HL-60/S4 (cell line): ENCODE measurements at regions not wholly inside any gene's neighbourhood (a gene's known extent, or its start where the extent isn't known, plus 50 kb on each side); places are given as distances from the start of the nearest gene placed in this dataset.

Source experiments
- in situ Hi-C: fragments of 300-500 bp; cut with MboI; formaldehyde crosslinking; loops from 2 replicates; pipeline ENCODE4 v1.14.3; 2022; ENCODE audit warnings: low sequenced_read_pairs

GRCh38 chr15:96703794-96704550 lies 373.5 kb downstream of the NR2F2 start:
- in situ Hi-C loops, result no loop called here

DNA sequence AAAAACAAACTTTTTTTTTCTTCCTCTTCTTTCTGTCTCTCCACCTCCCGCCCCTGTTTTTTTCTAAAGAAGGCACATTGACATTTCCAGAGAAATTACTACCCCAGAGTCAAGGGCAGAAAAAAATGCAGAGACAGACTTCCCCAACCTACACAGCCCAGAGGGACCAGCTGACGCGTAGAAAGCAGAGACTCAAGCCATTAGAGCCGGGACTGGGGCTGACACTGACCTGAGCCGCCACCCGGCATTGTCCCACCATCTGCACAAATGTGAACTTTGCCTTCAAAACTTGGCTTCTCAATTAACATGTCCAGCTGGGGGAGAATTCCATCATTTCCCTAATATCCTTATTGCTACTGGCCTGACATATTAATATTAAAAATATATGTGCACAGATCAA lies 385.6 kb downstream of the NR2F2 start:
- in situ Hi-C loops, result no loop called here

DNA sequence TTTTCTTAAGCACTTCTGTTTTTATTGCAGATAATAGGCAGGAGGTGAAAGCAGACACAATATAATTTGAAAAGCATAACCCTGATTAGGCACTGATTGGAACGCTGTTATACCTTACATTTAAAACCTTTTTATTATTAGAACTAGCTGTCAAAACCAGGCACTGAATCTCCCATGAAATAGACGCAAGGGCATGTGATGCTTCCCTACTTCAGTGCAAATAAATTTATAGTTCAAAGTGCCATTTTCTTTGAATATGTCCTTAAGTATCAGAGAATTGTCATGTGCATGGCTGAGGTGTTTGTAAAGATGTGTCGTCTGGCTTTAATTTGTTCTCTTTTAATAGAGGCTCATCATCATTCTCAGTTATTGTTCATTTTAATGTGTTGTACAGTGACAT lies 386.0 kb downstream of the NR2F2 start:
- in situ Hi-C loops, result no loop called here

- in situ Hi-C loops, result no loop called here
These were observed 389.8 kb downstream of the NR2F2 start for GRCh38 chr15:96720251-96720650.

DNA sequence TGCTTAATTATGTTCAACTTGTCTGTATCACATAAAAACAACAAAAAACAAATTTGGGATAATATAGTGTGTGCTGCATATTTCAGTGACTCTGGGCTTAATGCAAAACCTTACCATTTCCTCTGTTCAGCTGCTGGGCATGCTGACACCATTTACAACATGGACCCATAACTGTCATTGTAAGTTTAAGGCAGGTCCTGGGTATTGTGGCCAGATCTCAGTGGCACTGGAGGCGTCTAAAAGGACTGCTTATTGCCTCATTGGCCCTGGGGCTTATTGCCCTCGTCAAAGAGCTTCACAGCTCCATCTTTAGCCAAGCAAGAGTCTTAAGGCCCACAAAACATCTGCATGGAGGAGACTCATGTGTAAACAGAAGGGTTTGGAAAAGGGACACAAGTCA lies 390.2 kb downstream of the NR2F2 start:
- in situ Hi-C loops, result no loop called here

DNA sequence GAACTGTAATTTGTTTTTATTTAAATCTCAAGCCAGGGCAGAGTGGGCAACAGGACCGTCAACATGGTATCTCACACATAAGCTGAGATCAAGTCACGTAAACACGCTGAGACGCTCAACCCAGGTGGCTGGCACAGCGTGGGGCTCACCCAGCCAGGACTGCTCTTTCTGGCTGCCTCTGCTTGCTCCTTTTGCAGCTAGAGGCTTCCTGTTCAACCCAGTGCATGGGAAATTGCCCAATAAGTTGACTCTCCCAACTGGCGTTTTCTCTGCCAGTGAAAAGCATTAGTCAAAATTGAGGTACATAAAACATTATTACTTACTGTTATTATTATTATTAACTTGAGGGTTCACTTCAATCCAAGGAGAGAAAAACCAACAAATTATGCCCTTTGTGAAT lies 398.1 kb downstream of the NR2F2 start:
- in situ Hi-C loops, result no loop called here

DNA sequence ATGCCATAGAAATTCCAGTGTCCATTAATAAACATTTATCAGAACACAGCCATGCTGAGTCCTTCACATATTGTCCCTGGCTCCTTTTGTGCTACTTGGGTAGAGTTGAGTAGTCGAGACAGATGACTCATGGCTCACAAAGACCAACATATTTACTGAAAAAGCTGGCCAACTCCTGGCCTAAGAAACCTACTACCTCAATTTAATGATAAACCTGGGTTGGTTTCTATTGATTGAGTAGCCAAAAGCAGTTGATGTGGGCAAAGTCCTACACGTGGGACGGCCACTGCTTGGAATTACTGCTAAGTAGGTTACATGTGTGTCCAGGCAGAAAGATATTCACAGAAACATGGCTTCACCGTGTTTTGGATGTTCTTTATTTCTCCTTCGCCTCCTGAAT lies 402.2 kb downstream of the NR2F2 start:
- in situ Hi-C loops, result no loop called here

GRCh38 chr15:96733721-96734120 lies 403.2 kb downstream of the NR2F2 start:
- in situ Hi-C loops, result no loop called here

DNA sequence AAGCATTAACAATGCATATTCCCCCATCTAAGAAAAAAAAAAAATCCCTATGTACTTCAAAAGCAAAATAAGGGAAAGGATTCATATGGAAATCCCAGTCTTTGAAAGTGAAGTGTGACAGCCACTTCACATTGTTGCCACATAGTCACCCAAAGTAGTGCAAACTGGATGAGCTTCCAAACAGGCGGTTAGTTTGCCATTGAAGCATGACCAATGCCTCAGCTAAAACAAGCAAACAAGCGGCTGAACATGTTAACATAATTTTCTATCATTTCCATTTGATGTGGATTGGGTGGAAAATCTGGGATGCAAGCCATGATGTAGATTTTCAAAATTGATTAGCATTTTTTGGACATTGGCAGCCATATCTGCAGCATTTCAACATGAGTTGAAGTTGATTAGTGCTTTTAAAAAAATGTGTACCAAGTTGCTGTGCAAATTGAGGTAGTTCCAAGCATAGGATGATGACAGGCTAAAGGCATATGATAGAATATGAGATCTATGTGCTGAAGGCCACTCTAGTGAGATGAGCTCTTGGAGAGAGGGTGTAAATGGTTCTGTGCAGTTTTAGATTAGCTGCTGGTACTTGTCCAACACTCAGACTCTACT lies 405.2 kb downstream of the NR2F2 start:
- in situ Hi-C loops, result no loop called here

- in situ Hi-C loops, result no loop called here
These were observed 405.9 kb downstream of the NR2F2 start for GRCh38 chr15:96736384-96736783.

DNA sequence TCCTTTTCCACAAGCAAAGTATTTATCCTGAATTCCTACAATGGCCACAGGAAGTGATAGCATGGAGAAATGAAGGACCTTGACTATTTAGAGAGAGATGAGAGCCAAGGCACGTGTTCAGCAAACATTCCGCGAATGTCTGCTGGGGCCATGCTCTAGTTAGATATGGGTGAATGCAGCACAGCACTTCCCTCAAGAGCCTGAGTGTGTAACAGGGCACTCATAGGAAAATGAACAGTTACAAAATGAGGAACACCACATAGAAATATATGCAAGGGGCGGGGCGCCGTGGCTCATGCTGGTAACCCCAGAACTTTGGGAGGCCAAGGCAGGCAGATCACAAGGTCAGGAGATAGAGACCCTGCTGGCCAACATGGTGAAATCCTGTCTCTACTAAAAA lies 406.9 kb downstream of the NR2F2 start:
- in situ Hi-C loops, result no loop called here

DNA sequence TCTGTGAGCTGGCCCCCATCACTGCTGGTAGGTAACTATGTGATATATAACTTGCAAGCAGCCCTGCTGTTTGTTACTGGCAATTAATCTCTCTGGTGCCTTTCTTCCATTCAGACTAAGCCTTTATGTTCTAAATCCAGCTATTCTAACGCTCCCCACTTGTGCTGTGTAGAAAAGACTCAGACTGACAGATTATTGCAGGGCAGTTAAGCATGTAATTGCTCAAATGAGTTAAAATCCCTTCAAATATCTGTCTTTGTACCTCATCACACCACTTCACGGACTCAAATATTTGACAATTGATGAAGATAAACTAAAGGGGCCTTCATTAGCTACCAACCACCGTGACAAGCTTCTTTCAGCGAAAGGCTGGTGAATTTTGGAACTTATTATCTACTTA lies 416.2 kb downstream of the NR2F2 start:
- in situ Hi-C loops, result no loop called here

DNA sequence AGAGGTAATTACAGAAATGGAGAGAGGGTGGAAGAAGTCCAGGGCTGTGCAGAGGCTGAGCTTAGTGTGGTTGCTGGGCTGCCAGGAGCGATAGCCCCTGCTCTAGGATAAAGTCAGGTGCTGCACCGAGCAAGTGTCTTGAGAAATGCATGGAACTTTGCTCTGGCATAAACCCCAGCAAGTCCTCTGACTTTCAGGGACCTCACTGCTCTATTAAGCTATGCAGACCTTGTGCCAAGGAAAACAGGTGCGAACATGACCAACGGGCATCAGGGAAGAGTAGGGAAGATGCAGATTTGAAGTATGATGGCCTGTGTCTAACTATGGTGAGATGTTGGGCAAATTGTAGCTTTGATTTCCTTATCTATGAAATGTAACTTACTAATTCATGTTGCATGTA lies 416.8 kb downstream of the NR2F2 start:
- in situ Hi-C loops, result no loop called here

GRCh38 chr15:96750361-96750760 lies 419.9 kb downstream of the NR2F2 start:
- in situ Hi-C loops, result no loop called here

GRCh38 chr15:96756146-96756545 lies 425.6 kb downstream of the NR2F2 start:
- in situ Hi-C loops, result no loop called here

DNA sequence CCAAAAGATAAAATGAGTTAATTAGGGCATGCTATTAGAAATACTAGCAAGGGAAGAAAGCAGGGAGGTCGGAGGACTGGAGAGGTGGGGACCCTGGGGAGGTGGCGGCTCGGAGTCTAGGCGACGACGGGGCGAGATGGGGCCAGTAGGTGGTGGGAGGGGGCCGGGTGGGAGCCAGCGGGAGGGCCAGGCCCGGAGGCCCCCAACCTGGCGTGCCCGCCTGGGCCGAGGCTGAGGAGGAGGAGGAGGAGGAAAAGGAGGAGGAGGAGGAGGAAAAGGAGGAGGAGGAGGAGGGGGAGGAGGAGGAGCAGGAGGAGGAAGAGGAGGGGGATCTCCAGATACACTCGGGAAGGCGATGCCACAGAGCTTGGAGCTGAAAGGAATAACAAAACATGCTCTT lies 426.2 kb downstream of the NR2F2 start:
- in situ Hi-C loops, result no loop called here

- in situ Hi-C loops, result no loop called here
These were observed 432.1 kb downstream of the NR2F2 start for GRCh38 chr15:96762566-96762965.

DNA sequence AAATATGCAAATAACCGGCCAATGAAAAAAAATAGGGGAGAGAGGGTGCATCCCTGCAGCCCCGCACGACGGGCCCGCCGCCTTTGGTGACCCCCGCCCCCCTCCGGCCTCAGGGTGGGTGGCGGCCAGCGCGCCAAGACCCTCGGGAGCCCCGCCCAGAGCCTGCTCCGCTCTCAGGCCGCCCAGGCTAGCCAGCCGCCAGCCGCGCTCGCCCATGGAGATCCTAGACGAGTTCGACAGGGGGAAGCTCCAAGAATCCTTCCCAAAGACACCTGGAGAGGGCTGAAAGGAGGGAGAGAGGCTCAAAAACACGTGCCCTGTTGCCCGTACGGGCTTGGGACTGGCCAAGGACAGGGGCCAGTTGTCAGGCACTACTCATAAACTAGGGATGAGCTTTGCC lies 434.0 kb downstream of the NR2F2 start:
- in situ Hi-C loops, result no loop called here

GRCh38 chr15:96764946-96765345 lies 434.4 kb downstream of the NR2F2 start:
- in situ Hi-C loops, result no loop called here

DNA sequence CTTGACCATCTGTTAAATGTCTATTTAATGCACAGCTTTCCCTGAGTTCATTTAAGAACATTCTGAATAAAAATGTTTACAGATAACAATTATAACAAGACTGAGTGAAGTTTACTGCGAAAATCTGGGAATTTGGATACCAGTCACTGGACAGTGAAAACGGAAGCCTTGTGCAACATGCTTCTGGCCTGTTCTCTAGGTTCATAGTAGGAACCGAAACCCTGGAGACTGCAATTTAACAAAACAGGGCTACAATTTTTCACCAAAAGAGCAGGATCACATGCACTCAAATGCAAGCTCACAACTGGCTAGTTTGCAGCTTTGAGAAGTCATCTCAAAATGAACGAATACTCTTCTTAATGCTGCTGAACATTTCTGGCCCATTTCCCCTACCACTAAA lies 435.9 kb downstream of the NR2F2 start:
- in situ Hi-C loops, result no loop called here

DNA sequence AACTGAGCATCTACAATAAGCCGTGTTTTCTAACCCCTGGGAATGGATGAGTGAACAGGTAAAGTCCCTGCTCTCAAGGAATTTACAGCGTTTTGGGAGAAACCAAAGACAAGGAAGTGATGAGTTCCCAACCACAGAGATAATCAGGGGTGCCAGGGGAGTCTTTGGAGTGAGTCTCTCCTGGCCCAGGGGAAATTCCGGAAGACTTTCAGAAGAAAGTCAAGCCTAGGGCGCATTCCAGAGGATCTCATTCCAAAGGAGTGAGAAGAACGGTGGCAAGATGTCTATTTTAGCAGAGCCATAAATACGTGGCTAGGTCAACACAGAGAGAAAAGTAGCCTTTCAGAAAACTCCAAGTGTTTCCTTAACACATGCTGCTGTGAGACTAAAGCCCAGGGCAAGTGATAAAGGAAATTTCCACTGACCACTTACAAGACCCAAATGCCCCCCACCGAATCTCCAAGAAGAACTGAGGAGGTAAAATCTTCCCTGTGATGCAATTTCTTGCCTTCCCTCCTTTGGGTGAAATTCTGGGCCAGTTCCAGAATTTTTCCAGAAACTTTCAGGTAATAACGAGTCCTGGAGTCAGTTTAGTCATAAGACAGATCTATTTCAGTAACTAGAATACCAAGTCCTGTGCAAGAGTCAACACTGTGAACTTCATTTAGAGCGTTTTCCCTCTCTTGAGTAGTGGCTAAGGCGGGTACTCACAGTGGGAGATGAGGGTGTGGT lies 437.4 kb downstream of the NR2F2 start:
- in situ Hi-C loops, result no loop called here

GRCh38 chr15:96768435-96768789 lies 437.9 kb downstream of the NR2F2 start:
- in situ Hi-C loops, result no loop called here
